CD4-positive, alpha-beta T cell treated with Interleukin-17A for 1 hour (primary cell): ENCODE measurements at regions not wholly inside any gene's neighbourhood (a gene's known extent, or its start where the extent isn't known, plus 50 kb on each side); places are given as distances from the start of the nearest gene placed in this dataset.

Source experiments
- DNase-seq: peaks from one replicate; pipeline ENCODE4 v3.0.0-alpha.2; 2020

DNA sequence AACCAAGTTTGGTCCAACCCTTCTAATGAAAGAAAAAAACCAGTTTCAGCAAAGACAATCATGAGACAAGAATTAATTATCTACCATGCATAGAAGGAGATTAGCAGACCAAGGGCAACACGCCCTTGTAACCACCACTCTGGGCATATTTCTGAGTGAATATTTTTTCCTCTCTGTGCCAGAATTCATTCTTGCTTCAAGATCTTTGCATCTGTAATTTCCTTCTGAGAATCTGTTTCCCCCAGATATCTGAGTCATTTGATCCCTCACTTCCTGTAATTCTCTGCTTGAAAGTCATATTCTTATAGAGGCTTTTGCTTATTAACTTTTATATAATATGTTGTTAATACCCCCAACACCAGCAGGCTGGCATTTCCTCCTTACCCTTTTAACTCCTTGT lies 243.7 kb downstream of the SLC16A7 start:
- no peak for DNase-seq

DNA sequence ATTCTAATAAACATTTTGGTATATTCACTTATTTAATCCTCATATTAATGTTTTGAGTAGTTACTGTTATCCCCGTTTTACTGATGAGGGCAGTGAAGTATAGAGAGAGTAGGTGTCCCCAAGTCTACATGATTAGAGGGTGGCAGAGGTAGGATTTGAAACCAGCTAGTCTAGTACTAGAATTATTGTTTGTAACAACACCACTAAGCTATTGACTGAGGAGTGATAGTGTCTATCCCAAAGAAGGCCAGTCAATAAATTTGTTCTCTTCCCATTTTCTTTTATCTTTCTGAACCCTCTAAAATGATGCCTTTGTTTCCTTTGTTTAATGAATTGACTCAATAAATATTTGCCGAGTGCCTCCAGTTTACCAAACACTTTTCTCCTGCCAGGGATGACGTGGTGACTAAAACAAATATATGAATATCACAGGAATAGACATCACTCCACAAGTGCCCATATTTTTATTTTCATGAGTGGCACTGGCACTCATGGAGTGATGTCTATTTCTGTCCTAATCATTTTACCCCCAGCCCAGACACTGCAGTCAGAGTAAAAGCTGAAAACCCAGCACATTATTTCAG lies 247.5 kb downstream of the SLC16A7 start:
- DNase-seq: no peak

DNA sequence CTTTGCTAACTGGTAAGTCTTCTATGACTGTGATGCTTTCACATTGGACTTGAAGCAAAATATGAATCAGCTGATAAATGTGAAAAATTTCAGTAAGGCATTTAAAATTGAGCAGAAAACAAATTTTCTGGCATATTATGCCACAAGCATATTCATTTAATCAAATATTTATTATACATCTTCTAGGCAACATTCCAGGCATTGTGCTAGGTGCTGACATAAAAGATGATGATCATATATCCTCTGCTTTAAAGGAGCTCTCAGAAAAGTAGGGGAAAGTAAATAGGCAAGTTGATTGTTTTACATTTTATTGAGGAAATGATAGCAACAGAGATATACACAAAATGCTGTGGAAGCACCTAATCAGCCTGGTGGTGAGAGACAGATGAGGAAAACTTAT lies 248.9 kb downstream of the SLC16A7 start:
- DNase-seq: no peak

DNA sequence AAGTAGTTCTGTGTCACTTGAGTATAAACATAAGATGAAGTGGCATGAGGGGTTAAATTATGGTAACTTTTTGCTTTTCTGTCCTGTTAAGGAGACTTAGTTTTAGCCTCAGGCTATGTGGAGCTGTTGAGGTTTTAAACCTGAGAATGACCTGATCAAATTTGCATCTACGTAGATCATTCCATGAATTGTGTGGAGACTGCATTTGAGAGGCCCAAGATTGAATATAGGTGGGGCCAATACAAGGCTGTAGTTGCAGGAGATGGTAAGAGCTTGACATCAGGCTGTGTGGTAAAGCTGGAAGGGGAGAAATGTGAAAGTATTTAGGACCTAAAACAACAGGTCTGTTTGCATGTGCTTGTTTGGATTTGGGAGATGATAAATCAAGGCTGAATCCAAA lies 249.5 kb downstream of the SLC16A7 start:
- no peak for DNase-seq

DNA sequence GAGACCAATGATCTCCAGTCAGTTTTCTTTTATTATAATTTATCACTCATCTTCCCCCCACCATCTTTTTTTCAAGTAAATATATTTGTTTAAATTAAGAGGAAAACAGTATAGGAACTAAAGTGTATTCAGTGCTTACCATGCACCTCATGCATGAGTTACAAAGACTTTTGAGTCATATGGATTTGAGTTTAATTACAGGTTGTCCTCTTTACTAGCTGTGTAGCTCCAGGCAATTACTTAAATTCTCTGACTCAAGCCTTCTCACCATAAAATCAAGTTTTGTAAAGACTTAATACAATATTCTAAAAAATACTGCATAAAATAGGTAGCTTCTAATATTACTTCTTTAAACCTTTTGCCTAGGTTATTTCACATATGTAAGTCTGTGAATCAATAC lies 251.3 kb downstream of the SLC16A7 start:
- DNase-seq: no peak

DNA sequence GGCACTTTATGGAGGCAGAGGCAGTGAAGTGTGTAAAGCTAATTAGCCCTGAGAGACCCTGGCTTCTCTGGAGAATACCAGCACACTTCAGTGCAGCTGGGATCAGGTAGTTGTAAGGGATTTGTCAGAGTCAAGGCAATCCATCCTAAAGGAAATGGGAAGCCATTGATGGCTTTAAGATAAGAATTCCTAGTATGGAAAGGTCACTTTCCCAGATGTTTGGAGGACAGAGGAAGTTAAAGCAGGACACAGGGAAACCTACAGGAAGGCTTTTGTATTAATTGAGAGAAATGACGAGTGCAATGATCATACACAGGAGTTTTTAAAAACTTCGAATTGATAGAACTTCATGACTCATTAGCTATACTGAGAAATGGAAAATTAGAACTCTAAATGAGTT lies 254.4 kb downstream of the SLC16A7 start:
- DNase-seq: no peak

DNA sequence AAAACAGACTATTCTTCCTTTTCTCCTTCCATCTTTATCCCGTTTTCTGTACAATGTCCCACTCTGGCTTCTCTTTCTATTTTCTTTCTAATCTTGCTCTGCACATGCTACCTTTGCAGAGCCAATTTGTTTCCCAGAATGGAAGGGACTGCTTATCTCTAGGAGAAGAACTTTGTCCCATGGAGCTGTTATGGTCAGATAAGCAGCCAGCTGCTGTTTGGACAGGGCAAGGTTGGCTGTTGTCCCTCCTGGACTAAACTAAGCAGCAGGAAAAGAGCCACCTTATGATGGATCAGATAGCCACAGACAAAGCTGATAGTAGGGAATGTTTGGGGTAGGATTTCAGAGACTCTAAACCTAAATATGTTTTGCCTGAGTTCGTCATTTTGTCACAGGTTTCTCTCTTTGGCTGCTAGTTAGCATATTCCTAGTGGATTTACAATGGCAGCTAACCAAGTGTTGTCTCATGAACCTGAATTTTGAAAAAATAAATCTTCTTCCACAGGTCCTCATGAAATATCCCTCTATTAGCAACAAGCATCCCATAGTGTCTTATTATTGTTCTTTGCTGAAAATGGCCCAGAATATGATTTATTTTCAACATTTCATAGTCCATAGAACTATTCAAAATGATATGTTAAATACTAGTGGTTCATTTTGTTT lies 262.8 kb downstream of the SLC16A7 start:
- DNase-seq: no peak

DNA sequence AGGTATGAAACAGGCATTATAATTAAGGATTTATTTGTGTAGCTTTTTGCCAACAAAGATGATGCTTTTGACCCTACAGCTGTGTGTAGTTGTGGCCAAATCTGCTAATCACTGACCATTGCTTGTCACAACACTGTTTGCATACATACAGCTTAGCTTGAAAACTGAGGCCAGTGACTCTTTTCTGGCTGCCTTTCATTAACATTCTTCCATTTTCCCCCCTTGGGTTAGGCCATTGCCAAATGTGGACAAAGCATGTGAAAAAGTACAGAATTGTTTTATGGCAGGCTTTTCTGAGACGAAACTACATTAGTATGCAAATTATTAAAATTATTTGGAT lies 263.3 kb downstream of the SLC16A7 start:
- DNase-seq: no peak

DNA sequence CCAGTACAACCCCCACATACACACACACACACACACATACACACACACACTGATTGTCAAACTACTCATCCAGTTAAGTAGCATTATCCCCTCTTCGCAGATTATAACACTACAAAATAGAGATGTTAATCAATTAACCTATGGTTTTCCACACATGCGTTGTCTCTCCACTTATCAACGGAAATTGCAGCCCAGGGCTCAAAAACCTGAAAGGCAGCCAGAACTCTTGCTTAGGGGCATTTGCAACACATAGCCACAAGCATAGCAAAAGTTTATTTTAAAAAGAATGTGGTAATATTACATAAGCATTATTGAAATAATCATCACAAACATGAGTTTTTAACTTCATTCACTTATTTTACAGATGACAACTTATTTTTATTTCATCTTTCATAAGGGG lies 265.8 kb downstream of the SLC16A7 start:
- no peak for DNase-seq

DNA sequence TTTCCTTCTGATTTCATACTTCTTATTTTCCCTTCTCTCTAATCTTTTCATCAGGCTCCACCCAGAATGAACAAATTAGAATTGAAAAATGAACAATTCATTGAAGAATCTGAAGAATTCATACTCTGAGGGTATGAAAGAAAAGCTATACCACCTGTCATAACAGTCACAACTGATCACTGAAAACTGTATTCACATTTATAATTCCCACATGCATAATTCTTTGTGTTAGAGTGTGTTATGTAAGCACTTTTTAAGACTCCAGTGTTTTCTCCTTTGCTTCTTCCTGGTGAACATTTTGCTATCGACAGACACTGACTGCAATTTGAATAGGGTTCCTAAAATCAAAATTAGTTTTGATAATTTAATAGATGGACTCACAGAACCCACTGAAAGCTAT lies 271.2 kb downstream of the SLC16A7 start:
- DNase-seq: no peak

DNA sequence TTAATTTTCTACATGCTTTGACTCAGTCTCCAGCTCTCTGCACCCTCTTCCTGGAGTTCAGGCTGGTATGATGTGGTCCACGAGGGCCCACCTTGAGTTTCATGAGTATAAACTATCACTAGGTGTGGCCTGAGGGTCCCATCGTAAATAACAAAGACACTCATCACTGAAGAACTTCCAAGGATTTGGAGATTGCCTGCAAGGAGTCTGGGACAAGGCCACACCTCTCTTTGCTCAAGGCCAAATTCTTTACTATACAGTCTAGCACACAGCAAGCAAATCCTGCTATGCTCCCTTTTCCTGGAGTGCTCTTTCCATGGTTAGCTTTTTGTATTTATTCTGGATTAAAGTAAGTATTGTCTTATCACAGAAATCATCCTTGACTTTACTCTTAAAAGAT lies 271.9 kb downstream of the SLC16A7 start:
- no peak for DNase-seq

DNA sequence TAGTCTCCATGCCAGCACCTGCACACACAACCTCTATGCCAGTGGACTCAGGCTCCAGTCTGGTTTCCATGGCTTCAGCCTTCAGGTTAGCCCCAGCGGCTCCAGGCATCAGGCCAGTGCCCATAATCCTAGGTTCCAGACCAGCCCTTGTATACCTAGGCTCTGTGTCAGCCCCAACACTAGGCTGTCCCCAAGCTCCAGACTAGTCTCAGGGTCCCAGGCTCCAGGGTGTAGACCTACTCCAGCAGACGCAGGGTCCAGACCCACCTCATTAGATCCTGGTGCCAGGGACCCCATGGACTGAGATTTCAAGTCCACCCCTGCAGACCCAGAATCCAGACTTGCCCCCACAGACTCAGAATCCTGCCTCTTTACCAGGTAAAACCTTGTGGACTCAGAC lies 275.9 kb downstream of the SLC16A7 start:
- DNase-seq: no peak

DNA sequence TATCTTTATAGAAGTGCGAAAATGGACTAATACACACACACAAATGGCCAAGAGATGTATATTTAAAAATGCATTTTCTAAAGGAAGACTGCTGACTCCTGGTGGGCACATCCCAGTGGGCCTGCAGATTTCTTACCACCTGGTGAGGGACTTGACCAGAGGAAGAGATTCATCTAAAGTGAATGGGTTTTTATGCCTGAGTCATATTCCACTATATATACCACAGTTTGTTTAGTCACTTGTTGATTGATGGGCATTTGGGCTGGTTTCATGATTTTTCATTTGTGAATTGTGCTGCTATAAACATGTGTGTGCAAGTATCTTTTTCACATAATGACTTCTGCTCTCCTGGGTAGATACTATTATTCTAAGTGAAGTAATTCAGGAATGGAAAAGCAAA lies 277.3 kb downstream of the SLC16A7 start:
- no peak for DNase-seq

DNA sequence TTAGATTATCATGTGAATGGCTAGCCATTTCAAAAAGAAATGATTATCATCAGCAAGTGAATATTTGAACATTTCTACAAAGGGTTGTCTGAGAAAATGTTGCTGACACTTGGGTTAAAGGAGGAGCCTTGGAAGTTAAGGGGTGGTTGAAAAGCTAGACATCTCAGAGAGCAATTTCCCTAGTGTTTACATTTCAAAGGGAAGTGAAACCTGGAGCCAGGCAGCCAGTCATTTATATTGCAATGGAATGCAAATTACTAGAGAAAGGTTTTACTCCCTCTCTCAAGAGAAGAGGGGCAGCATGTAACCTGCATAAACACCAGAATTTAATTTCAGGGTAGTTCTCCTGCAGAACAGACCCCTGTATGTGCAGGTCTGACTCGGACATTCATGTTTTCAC lies 279.0 kb downstream of the SLC16A7 start:
- no peak for DNase-seq

DNA sequence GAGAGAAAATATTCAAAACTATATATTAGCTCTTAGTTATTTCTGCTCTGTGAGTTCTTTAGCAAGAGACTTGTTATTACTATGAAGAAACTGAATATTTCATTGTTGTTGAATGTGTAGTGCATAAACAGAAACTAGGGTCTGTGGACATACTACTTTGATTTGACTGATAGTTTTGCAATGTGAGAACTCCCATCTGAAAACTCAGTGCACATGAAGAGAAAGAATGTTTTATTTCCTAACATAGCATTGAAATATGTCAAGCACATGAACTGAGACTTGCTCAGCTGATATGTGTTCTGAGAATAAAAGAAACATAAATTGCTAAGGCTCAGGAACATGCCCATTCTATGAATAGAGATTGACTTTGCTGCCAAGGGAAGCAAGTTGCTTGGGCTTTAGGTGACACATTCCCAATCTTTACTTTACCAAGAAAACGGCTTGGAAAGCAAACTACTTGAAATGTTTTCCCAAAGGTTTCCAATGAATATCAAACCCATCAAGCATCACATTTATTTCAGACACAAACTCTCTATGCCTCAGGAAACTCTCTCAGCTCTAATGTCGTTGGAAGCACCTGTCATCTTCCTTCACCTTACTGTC lies 290.4 kb downstream of the SLC16A7 start:
- no peak for DNase-seq

DNA sequence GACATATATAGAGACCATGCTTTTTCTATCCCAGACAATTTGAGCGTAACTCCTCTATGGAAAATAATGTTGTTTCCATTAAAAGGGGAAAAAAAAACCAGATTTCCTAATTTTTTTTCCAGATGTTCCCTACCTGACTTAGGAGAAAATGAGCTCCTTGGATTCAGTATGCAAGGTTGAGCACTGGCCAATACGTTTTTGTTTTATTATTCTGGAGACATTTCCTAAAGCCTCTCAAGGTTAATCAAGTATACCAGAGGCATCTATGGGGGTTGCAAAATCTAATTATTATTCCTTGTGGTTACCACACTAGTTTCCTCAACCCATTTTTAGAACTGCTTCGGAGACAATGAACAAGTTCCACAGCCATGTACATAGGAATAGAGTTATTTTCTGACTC lies 291.3 kb downstream of the SLC16A7 start:
- DNase-seq: no peak

DNA sequence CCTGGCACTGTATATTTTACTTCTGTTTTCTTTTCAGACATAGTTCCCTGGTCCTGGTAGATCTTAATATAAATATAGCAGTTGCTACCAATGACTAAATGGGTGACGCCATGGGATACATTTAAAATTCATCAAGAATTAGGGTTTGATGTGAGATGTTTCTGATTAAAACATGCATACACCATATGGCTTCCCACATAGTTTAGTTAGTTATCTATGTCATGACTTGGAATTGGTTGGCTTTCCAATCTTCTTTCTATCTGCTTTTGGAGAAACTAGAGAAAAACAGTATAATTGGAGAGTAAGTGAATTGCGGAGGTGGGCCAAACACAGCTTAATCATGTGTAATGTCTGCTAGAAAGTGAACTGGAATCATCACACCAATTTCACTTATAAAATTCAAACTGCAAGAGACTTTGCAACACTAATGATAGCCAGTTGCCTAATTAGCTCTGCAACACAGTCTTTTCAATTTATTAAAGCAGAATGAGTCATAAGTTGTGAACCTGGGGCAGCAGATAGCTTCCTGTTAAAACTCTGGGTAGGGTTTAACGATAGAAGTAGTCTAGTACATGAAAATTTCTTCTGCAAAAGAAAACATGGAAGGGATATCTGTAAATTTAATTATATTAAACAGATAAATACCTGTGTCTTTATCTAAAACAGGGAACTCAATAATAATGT lies 295.2 kb downstream of the SLC16A7 start:
- no peak for DNase-seq

DNA sequence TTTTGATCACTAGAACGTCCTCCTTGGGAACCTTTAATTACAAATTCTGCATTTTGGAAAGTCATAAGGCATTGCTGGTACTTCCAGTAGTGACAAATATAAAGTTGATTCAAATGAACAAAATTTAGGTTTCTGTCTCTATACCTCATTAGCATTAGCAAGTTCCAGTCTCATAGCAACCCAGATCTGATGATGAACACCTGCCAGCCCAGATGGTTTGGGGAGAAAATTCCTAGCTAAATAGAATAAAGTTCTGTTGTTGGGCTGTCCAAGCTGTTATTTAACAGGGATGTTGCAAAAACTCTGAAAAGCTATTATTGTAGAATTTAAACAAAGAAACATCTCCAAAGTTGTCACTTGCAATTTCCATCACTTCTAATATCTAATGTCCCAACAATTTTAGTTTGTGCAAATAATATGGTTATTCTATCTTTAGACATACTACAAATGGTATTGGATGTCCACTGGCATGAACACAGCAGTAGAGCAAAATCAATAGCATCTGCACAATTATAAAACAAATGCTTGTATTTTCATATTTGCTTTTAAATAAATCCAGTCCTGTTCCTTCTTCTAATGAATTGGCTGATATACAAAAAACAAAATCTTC lies 299.4 kb downstream of the SLC16A7 start:
- no peak for DNase-seq

DNA sequence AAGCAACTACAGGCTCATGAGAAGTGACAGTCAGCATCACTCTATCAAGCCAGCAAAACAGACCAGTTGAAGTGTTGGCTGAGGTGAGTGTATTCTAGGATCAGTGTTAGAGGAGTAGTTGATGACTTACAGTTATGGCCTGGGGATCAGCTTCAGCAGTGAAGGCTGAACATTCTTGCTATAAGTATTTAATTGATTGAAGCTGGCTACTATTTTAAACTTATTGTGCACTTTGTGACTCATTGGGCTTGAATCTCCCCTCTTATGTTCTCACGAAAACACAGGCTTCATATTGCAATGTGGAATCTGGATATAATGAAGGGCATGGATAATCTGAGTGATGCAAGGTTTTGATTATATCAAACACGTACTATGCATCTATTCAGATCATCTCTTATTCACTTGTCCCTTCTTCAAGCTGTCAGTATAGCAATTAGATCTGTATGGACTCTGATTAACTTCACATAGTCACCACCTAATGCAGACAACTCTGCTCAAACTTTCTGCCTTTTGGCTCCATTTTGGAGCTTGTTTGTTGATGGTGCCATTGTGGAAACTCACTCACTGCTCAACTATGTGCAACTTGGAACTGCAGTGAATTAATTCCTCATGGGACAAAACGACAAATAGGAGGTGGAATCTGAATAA lies 309.2 kb downstream of the SLC16A7 start:
- DNase-seq: no peak

DNA sequence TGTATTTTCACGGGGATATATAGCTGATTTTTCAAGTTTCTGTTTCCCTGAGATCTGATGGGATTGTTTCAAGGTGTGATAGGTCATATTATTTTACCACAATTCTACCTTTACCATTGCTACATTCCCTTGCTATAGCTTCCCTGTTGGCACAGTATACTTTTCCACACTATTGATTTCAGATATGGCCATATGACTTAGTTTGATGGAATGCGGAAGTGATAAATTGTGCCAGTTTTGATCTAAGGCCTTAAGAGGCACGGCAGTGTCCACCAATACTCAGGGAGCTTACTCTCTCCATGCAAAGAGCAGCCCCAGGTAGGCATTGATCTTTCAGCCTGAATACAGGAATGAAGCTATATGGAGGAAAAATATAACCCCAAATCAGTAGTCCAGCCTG lies 315.7 kb downstream of the SLC16A7 start:
- DNase-seq: no peak

DNA sequence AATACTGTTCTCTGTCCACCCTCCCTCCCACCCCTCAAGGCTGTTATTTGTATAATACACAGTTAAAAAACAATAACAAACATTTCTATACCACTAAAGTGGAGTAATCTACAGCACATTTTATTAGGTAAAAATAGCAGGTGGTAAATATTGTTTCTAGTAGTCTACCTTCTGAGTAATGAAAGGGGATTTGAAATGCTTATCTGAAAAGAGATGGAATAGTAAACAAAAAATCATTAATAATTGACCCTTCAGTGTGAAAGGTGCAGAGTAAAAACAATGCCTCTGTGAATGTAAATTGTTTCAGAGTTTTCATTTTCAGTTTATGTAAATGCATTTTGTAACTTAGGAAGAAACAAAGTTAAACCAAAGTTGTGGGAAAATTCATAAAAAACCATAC lies 321.2 kb downstream of the SLC16A7 start:
- DNase-seq: no peak

DNA sequence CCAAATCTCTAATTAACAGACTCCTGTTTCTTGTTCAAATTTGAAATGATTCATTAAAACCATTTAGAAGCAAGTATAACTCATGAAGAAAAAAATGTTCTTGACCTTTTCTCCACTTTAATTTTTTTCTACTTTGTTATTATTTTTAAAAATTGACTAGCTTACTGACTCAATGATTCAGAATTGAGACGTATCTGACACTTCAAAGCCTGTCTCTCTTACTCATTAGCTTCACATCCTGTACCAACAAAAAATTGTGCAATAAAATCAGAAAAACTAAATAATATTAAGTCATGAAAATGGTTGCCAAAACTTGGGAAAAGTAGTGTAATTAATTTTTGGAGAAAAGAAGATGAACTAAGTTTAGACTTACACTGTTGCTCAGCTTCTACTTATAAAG lies 331.2 kb downstream of the SLC16A7 start:
- no peak for DNase-seq

DNA sequence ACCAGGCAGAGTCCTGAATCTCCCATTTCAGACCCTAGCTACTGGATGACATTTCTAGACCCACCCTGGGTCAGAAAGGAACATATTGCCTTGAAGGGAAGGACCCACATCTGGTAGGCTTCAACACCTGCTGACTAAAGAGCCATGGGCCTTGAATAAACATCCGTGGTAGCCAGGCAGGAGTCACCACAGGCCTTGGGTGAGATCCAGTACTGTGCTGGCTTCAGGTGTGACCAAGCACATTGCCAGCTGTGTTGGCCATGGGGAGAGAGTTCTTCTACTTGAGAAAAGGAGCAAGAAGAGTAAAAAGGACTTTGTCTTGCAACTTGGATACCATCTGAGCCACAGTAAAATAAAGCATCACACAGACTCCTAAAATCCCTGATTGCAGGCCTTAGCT lies 332.6 kb downstream of the SLC16A7 start:
- DNase-seq: no peak

DNA sequence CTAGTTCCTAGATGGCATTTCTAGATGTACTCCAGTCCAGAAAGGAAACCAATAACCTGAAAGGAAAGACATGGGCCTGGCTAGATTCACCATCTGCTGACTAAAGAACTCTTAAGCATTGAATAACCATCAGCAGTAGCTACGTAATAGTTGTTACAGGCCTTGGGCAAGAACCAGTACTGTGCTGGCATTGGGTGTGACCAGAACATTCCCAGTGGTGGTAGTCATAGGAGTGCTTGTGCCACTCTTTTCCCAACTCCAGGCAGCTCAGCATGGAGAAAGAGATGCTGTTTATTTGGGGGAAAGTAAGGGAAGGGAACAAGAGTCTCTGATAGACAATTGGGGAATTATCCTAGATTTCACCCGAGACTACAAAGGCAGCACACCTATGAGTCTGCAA lies 333.3 kb downstream of the SLC16A7 start:
- no peak for DNase-seq
